GM23338 (cell line): ENCODE measurements at regions not wholly inside any gene's neighbourhood (a gene's known extent, or its start where the extent isn't known, plus 50 kb on each side); places are given as distances from the start of the nearest gene placed in this dataset.

Experiments used
- ATAC-seq: fragments of 200-7000 bp; cut with Tn5 transposase; 3 replicates; pipeline ENCODE4 v1.9.1; 2020
- DNase-seq: peaks from one replicate; pipeline ENCODE4 v3.0.0-alpha.2; 2015; ENCODE audit warnings: low spot score
- H2AFZ ChIP-seq: fragments of 200-600 bp; sonication (generic); 2 replicates; pipeline ENCODE4 v1.8.0; 2016; ENCODE audit warnings: antibody characterized with exemption, mild to moderate bottlenecking, moderate library complexity
- H3F3A ChIP-seq: fragments of 200-600 bp; sonication (generic); replicated peaks from 2 replicates; pipeline ENCODE4 v1.8.0; 2017; ENCODE audit warnings: antibody characterized with exemption, mixed run types, low read depth
- H3K27ac ChIP-seq: fragments of 200-600 bp; sonication (generic); 2 replicates; pipeline ENCODE4 v1.6.1; 2016; ENCODE audit warnings: low read depth
- H3K27me3 ChIP-seq: fragments of 200-600 bp; sonication (generic); 2 replicates; pipeline ENCODE4 v1.8.0; 2016; ENCODE audit warnings: mild to moderate bottlenecking, mixed run types, moderate library complexity; ENCODE audit not compliant: insufficient read depth
- H3K36me3 ChIP-seq: fragments of 200-600 bp; sonication (generic); 2 replicates; pipeline ENCODE4 v1.8.0; 2016; ENCODE audit warnings: mild to moderate bottlenecking; ENCODE audit not compliant: insufficient read depth
- H3K4me1 ChIP-seq: fragments of 200-600 bp; sonication (generic); 2 replicates; pipeline ENCODE4 v1.8.0; 2016; ENCODE audit warnings: mild to moderate bottlenecking, moderate library complexity; ENCODE audit not compliant: insufficient read depth
- H3K4me2 ChIP-seq: fragments of 200-600 bp; sonication (generic); 2 replicates; pipeline ENCODE4 v1.7.1; 2017; ENCODE audit warnings: mixed run types
- H3K4me3 ChIP-seq: fragments of 200-600 bp; sonication (generic); 2 replicates; pipeline ENCODE4 v1.6.1; 2016; ENCODE audit warnings: mixed run types
- H3K79me2 ChIP-seq: fragments of 200-600 bp; sonication (generic); replicated peaks from 2 replicates; pipeline ENCODE4 v1.8.0; 2017; ENCODE audit warnings: mild to moderate bottlenecking; ENCODE audit not compliant: insufficient read depth
- H3K9me2 ChIP-seq: fragments of 200-600 bp; sonication (generic); 2 replicates; pipeline ENCODE4 v1.8.0; 2017; ENCODE audit not compliant: insufficient read depth
- H4K20me1 ChIP-seq: fragments of 200-600 bp; sonication (generic); replicated peaks from 2 replicates; pipeline ENCODE4 v1.8.0; 2017; ENCODE audit warnings: mild to moderate bottlenecking; ENCODE audit not compliant: insufficient read depth
- H3K27ac Mint-ChIP-seq: 2 replicates; pipeline ENCODE4 v1.8.0; 2020; ENCODE audit warnings: inconsistent platforms, mild to moderate bottlenecking, moderate library complexity, mixed read lengths
- H3K27me3 Mint-ChIP-seq: 3 replicates; pipeline ENCODE4 v1.8.0; 2022; ENCODE audit warnings: low read depth, mild to moderate bottlenecking, moderate library complexity, mixed read lengths, inconsistent platforms; ENCODE audit not compliant: insufficient read depth, poor library complexity
- H3K36me3 Mint-ChIP-seq: 3 replicates; pipeline ENCODE4 v1.8.0; 2021; ENCODE audit warnings: low read depth, mild to moderate bottlenecking, inconsistent platforms, moderate library complexity, mixed read lengths
- H3K4me1 Mint-ChIP-seq: 3 replicates; pipeline ENCODE4 v1.8.0; 2020; ENCODE audit warnings: mild to moderate bottlenecking, inconsistent platforms, mixed read lengths
- H3K4me3 Mint-ChIP-seq: 3 replicates; pipeline ENCODE4 v1.8.0; 2021; ENCODE audit warnings: moderate library complexity, mild to moderate bottlenecking, inconsistent platforms, mixed read lengths
- H3K9me3 Mint-ChIP-seq: 3 replicates; pipeline ENCODE4 v1.8.0; 2020; ENCODE audit warnings: moderate library complexity, mild to moderate bottlenecking, inconsistent platforms, mixed read lengths
- CREB1 ChIP-seq: fragments of 250-450 bp; sonication (Bioruptor Pico); IDR thresholded peaks from 2 replicates; pipeline ENCODE4 v1.5.0; 2020; ENCODE audit warnings: low read depth, mild to moderate bottlenecking, moderate library complexity
- ETS1 ChIP-seq: IDR thresholded peaks from 2 replicates; pipeline ENCODE4 v1.6.1; 2016; ENCODE audit warnings: antibody characterized with exemption
- EZH2 ChIP-seq: fragments of 200-600 bp; sonication (generic); IDR thresholded peaks from one replicate; pipeline ENCODE4 v1.8.0; 2017; ENCODE audit warnings: antibody characterized with exemption, mild to moderate bottlenecking, low read depth; ENCODE audit not compliant: unreplicated experiment
- EZH2phosphoT487 ChIP-seq: fragments of 200-600 bp; sonication (generic); IDR thresholded peaks from one replicate; pipeline ENCODE4 v1.8.1; 2018; ENCODE audit warnings: antibody characterized with exemption; ENCODE audit not compliant: unreplicated experiment
- JUNB ChIP-seq: IDR thresholded peaks from one replicate; pipeline ENCODE4 v1.6.1; 2016; ENCODE audit warnings: antibody characterized with exemption; ENCODE audit not compliant: unreplicated experiment
- NANOG ChIP-seq: IDR thresholded peaks from 2 replicates; pipeline ENCODE4 v1.6.1; 2016; ENCODE audit warnings: antibody characterized with exemption, borderline replicate concordance
- POLR2AphosphoS5 ChIP-seq: IDR thresholded peaks from 2 replicates; pipeline ENCODE4 v1.6.1; 2016; ENCODE audit warnings: antibody characterized with exemption, low read depth
- STAT1 ChIP-seq: IDR thresholded peaks from one replicate; pipeline ENCODE4 v1.6.1; 2016; ENCODE audit warnings: antibody characterized with exemption; ENCODE audit not compliant: unreplicated experiment
- ZNF114 ChIP-seq: fragments of 250-450 bp; sonication (Bioruptor Pico); IDR thresholded peaks from 2 replicates; pipeline ENCODE4 v1.5.0; 2020; ENCODE audit warnings: mild to moderate bottlenecking, moderate library complexity
- ZNF331 ChIP-seq: fragments of 250-450 bp; sonication (Bioruptor Pico); IDR thresholded peaks from 2 replicates; pipeline ENCODE4 v1.5.0; 2020; ENCODE audit warnings: low read depth, mild to moderate bottlenecking, moderate library complexity
- TF ChIP-seq, protein P1 (sequence below): fragments of 250-450 bp; sonication (Bioruptor Pico); IDR thresholded peaks from 2 replicates; pipeline ENCODE4 v1.5.0; 2020; ENCODE audit warnings: mild to moderate bottlenecking, moderate library complexity
- TF ChIP-seq, protein P2 (sequence below), 2 experiments: fragments of 200-600 bp in 1 of 2; sonication (generic) in 1 of 2; conservative IDR thresholded peaks; 2 replicates each; pipeline versions ENCODE4 v1.5.1 to v1.6.1; 2016 to 2017; ENCODE audit warnings: antibody characterized with exemption in 2 of 2, low read depth in 2 of 2, mild to moderate bottlenecking in 2 of 2, moderate library complexity in 1 of 2
- TF ChIP-seq, protein P3 (sequence below): IDR thresholded peaks from one replicate; pipeline ENCODE4 v1.6.1; 2018; ENCODE audit warnings: antibody characterized with exemption; ENCODE audit not compliant: unreplicated experiment

DNA sequence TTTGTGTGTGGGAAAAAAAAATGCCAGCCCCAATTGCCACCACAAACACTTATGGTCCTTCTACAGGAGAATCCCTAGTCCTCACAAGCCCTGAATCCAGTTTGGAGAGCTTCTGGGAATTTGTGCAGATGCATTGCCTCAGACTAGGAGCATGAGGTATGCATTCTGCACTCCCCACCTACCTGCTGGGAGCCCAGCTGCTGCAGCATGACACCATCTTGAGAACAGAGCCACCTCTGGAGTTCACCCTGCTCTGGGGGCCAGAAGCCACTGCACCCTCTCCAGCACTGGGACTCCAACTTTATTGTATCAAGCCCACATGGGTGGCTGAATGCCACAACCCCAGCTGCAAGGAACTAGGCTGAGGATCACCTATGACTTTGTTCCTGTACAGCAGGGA lies 568.5 kb upstream of the ID4 start:
- H3K4me1 ChIP-seq, result no peaks in the 10 kb centered on the region
- no peak overlapping the region for H3K4me2 ChIP-seq
- Mint-ChIP-seq H3K27ac (no peak overlapping the region), H3K4me1 (no peaks in the 10 kb centered on the region), H3K4me3 (no peak overlapping the region), H3K27me3 (peaks cover 5% of the 10 kb centered on the region), H3K36me3 (peaks cover 6% of the 10 kb centered on the region), H3K9me3 (peaks cover 9% of the 10 kb centered on the region)
- no peak for TF ChIP-seq JUNB
- TF ChIP-seq POLR2AphosphoS5, result no peak
- TF ChIP-seq ETS1, result no peak
- TF ChIP-seq ZNF114 (CRISPR knock-in tag), result no peak
- TF ChIP-seq, protein P1, sequence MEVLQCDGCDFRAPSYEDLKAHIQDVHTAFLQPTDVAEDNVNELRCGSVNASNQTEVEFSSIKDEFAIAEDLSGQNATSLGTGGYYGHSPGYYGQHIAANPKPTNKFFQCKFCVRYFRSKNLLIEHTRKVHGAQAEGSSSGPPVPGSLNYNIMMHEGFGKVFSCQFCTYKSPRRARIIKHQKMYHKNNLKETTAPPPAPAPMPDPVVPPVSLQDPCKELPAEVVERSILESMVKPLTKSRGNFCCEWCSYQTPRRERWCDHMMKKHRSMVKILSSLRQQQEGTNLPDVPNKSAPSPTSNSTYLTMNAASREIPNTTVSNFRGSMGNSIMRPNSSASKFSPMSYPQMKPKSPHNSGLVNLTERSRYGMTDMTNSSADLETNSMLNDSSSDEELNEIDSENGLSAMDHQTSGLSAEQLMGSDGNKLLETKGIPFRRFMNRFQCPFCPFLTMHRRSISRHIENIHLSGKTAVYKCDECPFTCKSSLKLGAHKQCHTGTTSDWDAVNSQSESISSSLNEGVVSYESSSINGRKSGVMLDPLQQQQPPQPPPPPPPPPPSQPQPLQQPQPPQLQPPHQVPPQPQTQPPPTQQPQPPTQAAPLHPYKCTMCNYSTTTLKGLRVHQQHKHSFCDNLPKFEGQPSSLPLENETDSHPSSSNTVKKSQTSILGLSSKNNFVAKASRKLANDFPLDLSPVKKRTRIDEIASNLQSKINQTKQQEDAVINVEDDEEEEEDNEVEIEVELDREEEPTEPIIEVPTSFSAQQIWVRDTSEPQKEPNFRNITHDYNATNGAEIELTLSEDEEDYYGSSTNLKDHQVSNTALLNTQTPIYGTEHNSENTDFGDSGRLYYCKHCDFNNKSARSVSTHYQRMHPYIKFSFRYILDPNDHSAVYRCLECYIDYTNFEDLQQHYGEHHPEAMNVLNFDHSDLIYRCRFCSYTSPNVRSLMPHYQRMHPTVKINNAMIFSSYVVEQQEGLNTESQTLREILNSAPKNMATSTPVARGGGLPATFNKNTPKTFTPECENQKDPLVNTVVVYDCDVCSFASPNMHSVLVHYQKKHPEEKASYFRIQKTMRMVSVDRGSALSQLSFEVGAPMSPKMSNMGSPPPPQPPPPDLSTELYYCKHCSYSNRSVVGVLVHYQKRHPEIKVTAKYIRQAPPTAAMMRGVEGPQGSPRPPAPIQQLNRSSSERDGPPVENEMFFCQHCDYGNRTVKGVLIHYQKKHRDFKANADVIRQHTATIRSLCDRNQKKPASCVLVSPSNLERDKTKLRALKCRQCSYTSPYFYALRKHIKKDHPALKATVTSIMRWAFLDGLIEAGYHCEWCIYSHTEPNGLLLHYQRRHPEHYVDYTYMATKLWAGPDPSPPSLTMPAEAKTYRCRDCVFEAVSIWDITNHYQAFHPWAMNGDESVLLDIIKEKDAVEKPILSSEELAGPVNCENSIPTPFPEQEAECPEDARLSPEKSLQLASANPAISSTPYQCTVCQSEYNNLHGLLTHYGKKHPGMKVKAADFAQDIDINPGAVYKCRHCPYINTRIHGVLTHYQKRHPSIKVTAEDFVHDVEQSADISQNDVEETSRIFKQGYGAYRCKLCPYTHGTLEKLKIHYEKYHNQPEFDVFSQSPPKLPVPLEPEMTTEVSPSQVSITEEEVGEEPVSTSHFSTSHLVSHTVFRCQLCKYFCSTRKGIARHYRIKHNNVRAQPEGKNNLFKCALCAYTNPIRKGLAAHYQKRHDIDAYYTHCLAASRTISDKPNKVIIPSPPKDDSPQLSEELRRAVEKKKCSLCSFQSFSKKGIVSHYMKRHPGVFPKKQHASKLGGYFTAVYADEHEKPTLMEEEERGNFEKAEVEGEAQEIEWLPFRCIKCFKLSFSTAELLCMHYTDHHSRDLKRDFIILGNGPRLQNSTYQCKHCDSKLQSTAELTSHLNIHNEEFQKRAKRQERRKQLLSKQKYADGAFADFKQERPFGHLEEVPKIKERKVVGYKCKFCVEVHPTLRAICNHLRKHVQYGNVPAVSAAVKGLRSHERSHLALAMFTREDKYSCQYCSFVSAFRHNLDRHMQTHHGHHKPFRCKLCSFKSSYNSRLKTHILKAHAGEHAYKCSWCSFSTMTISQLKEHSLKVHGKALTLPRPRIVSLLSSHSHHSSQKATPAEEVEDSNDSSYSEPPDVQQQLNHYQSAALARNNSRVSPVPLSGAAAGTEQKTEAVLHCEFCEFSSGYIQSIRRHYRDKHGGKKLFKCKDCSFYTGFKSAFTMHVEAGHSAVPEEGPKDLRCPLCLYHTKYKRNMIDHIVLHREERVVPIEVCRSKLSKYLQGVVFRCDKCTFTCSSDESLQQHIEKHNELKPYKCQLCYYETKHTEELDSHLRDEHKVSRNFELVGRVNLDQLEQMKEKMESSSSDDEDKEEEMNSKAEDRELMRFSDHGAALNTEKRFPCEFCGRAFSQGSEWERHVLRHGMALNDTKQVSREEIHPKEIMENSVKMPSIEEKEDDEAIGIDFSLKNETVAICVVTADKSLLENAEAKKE, result no peak
- TF ChIP-seq, protein P2, sequence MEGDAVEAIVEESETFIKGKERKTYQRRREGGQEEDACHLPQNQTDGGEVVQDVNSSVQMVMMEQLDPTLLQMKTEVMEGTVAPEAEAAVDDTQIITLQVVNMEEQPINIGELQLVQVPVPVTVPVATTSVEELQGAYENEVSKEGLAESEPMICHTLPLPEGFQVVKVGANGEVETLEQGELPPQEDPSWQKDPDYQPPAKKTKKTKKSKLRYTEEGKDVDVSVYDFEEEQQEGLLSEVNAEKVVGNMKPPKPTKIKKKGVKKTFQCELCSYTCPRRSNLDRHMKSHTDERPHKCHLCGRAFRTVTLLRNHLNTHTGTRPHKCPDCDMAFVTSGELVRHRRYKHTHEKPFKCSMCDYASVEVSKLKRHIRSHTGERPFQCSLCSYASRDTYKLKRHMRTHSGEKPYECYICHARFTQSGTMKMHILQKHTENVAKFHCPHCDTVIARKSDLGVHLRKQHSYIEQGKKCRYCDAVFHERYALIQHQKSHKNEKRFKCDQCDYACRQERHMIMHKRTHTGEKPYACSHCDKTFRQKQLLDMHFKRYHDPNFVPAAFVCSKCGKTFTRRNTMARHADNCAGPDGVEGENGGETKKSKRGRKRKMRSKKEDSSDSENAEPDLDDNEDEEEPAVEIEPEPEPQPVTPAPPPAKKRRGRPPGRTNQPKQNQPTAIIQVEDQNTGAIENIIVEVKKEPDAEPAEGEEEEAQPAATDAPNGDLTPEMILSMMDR (conservative IDR thresholded peaks at IDR 0.05; ENCODE audit: low read depth in 2 of 2), result no peak
- no peak for TF ChIP-seq NANOG
- no peak for TF ChIP-seq EZH2phosphoT487
- TF ChIP-seq STAT1, result no peak
- TF ChIP-seq EZH2, result no peak
- TF ChIP-seq, protein P3, sequence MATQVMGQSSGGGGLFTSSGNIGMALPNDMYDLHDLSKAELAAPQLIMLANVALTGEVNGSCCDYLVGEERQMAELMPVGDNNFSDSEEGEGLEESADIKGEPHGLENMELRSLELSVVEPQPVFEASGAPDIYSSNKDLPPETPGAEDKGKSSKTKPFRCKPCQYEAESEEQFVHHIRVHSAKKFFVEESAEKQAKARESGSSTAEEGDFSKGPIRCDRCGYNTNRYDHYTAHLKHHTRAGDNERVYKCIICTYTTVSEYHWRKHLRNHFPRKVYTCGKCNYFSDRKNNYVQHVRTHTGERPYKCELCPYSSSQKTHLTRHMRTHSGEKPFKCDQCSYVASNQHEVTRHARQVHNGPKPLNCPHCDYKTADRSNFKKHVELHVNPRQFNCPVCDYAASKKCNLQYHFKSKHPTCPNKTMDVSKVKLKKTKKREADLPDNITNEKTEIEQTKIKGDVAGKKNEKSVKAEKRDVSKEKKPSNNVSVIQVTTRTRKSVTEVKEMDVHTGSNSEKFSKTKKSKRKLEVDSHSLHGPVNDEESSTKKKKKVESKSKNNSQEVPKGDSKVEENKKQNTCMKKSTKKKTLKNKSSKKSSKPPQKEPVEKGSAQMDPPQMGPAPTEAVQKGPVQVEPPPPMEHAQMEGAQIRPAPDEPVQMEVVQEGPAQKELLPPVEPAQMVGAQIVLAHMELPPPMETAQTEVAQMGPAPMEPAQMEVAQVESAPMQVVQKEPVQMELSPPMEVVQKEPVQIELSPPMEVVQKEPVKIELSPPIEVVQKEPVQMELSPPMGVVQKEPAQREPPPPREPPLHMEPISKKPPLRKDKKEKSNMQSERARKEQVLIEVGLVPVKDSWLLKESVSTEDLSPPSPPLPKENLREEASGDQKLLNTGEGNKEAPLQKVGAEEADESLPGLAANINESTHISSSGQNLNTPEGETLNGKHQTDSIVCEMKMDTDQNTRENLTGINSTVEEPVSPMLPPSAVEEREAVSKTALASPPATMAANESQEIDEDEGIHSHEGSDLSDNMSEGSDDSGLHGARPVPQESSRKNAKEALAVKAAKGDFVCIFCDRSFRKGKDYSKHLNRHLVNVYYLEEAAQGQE, result no peak
- TF ChIP-seq CREB1, result no peak
- TF ChIP-seq ZNF331 (CRISPR knock-in tag), result no peak
- no peaks in the 10 kb centered on the region; the same call in 1 of the 2 replicates for H3K9me2 ChIP-seq
- DNase-seq, result no peak
- no peak overlapping the region for H2AFZ ChIP-seq
- no peak overlapping the region for H3K4me3 ChIP-seq
- H3K27me3 ChIP-seq, result no peaks in the 10 kb centered on the region
- H3F3A ChIP-seq, result no peaks in the 10 kb centered on the region
- no peak overlapping the region for H3K27ac ChIP-seq
- no peak for ATAC-seq
- H3K79me2 ChIP-seq, result no peaks in the 10 kb centered on the region
- no peaks in the 10 kb centered on the region for H3K36me3 ChIP-seq
- no peaks in the 10 kb centered on the region for H4K20me1 ChIP-seq
